ENCODE measurements at regions not wholly inside any gene's neighbourhood (a gene's known extent, or its start where the extent isn't known, plus 50 kb on each side); places are given as distances from the start of the nearest gene placed in this dataset.

DNA sequence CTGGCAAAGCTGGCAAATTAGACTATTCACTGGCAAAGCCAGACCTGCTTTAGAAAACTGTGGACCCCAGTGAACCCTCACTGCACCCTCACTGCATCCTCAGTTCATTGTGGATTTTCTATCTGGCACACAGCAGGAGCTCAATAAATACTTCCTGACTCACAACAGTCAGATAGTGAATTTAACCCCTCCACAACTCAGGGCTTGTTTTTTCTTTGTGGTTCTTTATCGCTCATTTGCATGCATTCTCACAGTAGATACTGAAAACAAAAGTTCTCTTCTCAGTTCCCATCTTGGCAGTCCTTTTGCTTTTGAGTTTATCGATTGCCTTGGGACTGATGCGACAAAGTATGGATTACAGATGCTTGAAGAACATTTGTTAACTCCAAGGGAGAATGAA, 99.8 kb downstream of the ACTL7B start:
- TF ChIP-seq, protein P1, sequence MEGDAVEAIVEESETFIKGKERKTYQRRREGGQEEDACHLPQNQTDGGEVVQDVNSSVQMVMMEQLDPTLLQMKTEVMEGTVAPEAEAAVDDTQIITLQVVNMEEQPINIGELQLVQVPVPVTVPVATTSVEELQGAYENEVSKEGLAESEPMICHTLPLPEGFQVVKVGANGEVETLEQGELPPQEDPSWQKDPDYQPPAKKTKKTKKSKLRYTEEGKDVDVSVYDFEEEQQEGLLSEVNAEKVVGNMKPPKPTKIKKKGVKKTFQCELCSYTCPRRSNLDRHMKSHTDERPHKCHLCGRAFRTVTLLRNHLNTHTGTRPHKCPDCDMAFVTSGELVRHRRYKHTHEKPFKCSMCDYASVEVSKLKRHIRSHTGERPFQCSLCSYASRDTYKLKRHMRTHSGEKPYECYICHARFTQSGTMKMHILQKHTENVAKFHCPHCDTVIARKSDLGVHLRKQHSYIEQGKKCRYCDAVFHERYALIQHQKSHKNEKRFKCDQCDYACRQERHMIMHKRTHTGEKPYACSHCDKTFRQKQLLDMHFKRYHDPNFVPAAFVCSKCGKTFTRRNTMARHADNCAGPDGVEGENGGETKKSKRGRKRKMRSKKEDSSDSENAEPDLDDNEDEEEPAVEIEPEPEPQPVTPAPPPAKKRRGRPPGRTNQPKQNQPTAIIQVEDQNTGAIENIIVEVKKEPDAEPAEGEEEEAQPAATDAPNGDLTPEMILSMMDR (IDR thresholded peaks at IDR 0.05), result no peak
- no peak for TF ChIP-seq POLR2AphosphoS5 (IDR thresholded peaks at IDR 0.05; ENCODE audit: insufficient read depth in 1 of 2, low read depth in 1 of 2)
- TF ChIP-seq POLR2A (IDR thresholded peaks at IDR 0.05), result no peak

All from vagina (tissue), 2 donors.